ENCODE measurements at regions not wholly inside any gene's neighbourhood (a gene's known extent, or its start where the extent isn't known, plus 50 kb on each side); places are given as distances from the start of the nearest gene placed in this dataset.

- H3K27me3 ChIP-seq: no peaks in the 10 kb centered on the region
- peaks cover 0 to 6% (median 0%) of the 10 kb centered on the region in 3 donors for H3K9me3 ChIP-seq
- no peak for TF ChIP-seq POLR2AphosphoS5 (IDR thresholded peaks at IDR 0.05)
- TF ChIP-seq CTCF (IDR thresholded peaks at IDR 0.05): no peak
- TF ChIP-seq POLR2A (IDR thresholded peaks at IDR 0.05): no peak
- TF ChIP-seq EP300 (IDR thresholded peaks at IDR 0.05): no peak
- H3K27ac ChIP-seq: peak overlapping the region in 3 of 4 donors; percentile 50 to 63 (median 53)
- no peaks in the 10 kb centered on the region for H3K36me3 ChIP-seq
- H3K4me1 ChIP-seq: peaks cover 2 to 46% (median 23%) of the 10 kb centered on the region in 3 donors
- WGBS, 2 donors (ENCODE audit: low coverage in 1 of 2): 33 to 64% methylated on average over 9 to 10 of the region's 10 CpGs
- no peak for ATAC-seq
- H3K4me3 ChIP-seq: no peak overlapping the region
Observed at GRCh38 chr15:31212326-31213080, 111.0 kb upstream of the TRPM1 start.

DNA sequence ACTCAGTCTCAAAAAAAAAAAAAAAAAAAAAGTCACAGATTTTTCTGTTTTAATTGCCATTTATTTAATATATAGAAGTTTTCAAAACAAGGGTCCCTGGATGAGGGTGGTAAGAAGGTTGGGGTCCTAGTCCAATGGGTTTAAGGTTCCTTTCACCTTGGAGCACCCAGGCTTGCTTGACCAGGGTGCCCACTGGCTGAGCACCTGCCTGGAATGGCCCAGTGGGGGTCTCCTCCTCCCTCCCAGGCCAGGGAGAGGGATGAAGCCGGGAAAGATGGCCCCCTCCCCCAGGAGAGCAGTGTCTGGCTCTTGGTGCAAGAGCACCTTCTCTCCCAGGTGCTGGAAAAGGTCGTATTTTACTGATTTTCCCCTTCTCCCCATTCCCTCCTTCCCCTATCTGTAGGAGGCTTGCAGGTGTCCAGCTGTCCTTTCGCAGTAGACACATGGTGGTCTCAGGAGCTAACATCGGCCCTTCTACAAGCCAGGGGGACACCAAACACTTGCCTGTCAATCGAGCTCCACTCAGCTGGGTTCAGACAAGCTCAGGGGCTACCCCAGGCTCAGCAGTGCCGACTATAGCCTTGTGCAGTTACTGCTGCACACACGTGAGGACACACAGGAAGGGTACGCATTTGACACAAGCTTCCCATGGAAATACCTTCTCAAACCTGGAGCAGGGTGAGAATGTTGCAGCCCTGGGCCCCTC, 112.3 kb upstream of the KLF13 start:
- Histone ChIP-seq H3K4me3 (no peak overlapping the region), H3K27ac (peak overlapping the region; percentile 13 to 98 (median 96)), H3K36me3 (no peaks in the 10 kb centered on the region), H3K9me3 (peaks cover 0 to 6% (median 0%) of the 10 kb centered on the region in 3 donors), H3K27me3 (no peaks in the 10 kb centered on the region), H3K4me1 (peaks cover 2 to 46% (median 23%) of the 10 kb centered on the region in 3 donors)
- ATAC-seq: no peak
- TF ChIP-seq POLR2A (IDR thresholded peaks at IDR 0.05) (no peak), POLR2AphosphoS5 (IDR thresholded peaks at IDR 0.05) (no peak), CTCF (IDR thresholded peaks at IDR 0.05) (no peak), EP300 (IDR thresholded peaks at IDR 0.05) (no peak)
- 71% methylated on average over 1 of the region's 8 CpGs; no CpG with 5 or more reads in 1 of the 2 donors for WGBS, 2 donors (ENCODE audit: low coverage in 1 of 2)

GRCh38 chr15:31214864-31215489, 111.7 kb upstream of the KLF13 start:
- no peak for TF ChIP-seq POLR2A (IDR thresholded peaks at IDR 0.05)
- peak; percentile 87 for TF ChIP-seq POLR2AphosphoS5 (IDR thresholded peaks at IDR 0.05)
- H3K27me3 ChIP-seq: no peaks in the 10 kb centered on the region
- peak overlapping the region; percentile 76 to 77 for H3K4me3 ChIP-seq
- peak; percentile 65 for ATAC-seq
- peaks cover 0 to 6% (median 0%) of the 10 kb centered on the region in 3 donors for H3K9me3 ChIP-seq
- no peaks in the 10 kb centered on the region for H3K36me3 ChIP-seq
- peak overlapping the region; percentile 93 to 98 (median 96) for H3K27ac ChIP-seq
- 20 to 39% methylated on average over 1 to 3 of the region's 18 CpGs for WGBS, 2 donors (ENCODE audit: low coverage in 1 of 2)
- peaks cover 2 to 46% (median 23%) of the 10 kb centered on the region in 3 donors for H3K4me1 ChIP-seq

DNA sequence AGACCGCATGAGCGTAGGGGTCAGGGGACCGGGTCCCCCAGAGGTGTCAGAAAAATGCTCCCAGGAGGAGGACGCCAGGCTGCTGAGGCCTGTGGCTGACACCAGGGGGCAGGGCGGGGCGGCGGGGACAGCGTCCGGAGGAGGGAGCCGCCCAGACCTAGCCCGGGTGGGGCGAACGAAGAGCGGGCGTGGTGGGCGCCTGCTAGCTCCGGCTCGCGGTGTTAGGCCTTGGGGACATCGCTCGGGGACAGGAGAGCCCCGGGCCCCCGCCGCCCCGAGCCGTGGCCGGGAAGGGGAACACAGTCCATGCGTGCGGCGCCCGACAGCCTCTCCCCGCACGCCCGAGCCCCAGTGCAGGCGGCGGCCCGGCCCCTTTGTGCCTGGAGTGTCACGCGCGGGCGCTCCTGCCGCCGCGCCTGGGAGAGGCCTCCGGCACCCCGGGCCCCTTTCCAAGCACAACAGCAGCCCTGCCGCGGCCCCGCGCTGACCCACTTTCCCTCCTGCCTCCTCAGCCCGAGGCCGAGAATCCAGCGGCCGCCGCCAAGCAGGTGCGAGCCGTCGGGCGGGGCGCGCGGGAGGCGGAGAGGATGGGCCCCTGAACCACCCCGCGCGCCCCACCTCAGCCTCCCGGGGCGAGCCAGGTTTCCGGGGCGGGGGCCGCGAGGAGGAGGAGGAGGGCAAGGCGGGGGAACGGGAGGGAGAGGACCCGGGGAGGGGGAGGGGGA, 111.0 kb upstream of the KLF13 start:
- no peaks in the 10 kb centered on the region for H3K36me3 ChIP-seq
- peak overlapping the region; percentile 93 to 98 (median 96) for H3K27ac ChIP-seq
- peaks cover 2 to 46% (median 23%) of the 10 kb centered on the region in 3 donors for H3K4me1 ChIP-seq
- peaks cover 0 to 6% (median 0%) of the 10 kb centered on the region in 3 donors for H3K9me3 ChIP-seq
- H3K27me3 ChIP-seq: no peaks in the 10 kb centered on the region
- H3K4me3 ChIP-seq: peak overlapping the region; percentile 76 to 77
- TF ChIP-seq EP300 (IDR thresholded peaks at IDR 0.05) (no peak), POLR2A (IDR thresholded peaks at IDR 0.05) (peak; percentile 53 to 60), CTCF (IDR thresholded peaks at IDR 0.05) (peak; percentile 89 to 97 (median 93)), POLR2AphosphoS5 (IDR thresholded peaks at IDR 0.05) (peak; percentile 47)
- ATAC-seq: peak; percentile 77
- no CpG with 5 or more reads among the region's 75 CpGs for WGBS, 2 donors (ENCODE audit: low coverage in 1 of 2)
